MCF 10A (cell line): ENCODE measurements at regions not wholly inside any gene's neighbourhood (a gene's known extent, or its start where the extent isn't known, plus 50 kb on each side); places are given as distances from the start of the nearest gene placed in this dataset.

Experiments
- BruUV-seq: library from RNA; stranded (reverse); fragments of 400-500 nt; replicated peaks from 2 replicates; lab custom pipeline; 2021; lab: Mats Ljungman, UMichigan
- CTCF ChIA-PET: fragments of 300-600 bp; sonication (Branson Sonifier 250); formaldehyde crosslinking; extraction: SDS; loops from one replicate; lab custom pipeline; 2021; ENCODE audit warnings: antibody characterized with exemption, inconsistent platforms; lab: Yijun Ruan, JAX
- POLR2A ChIA-PET: fragments of 300-600, 350-650 bp; sonication (Branson Sonifier 250); formaldehyde crosslinking; extraction: SDS; loops from one replicate; lab custom pipeline; 2020; ENCODE audit warnings: antibody characterized with exemption, inconsistent platforms; lab: Yijun Ruan, JAX
- DNase-seq: peaks from one replicate; pipeline ENCODE4 v3.0.0-alpha.2; 2018; ENCODE audit not compliant: unreplicated experiment
- H3K27ac Mint-ChIP-seq: one replicate; pipeline ENCODE4 v1.8.0; 2022; ENCODE audit warnings: mild to moderate bottlenecking, low read depth, mixed read lengths; ENCODE audit not compliant: unreplicated experiment
- H3K27me3 Mint-ChIP-seq: one replicate; pipeline ENCODE4 v1.8.0; 2022; ENCODE audit warnings: mixed read lengths; ENCODE audit not compliant: insufficient read depth, unreplicated experiment
- H3K36me3 Mint-ChIP-seq: one replicate; pipeline ENCODE4 v1.8.0; 2022; ENCODE audit warnings: mild to moderate bottlenecking, moderate library complexity, mixed read lengths; ENCODE audit not compliant: insufficient read depth, unreplicated experiment
- H3K4me1 Mint-ChIP-seq: one replicate; pipeline ENCODE4 v1.8.0; 2022; ENCODE audit warnings: mixed read lengths; ENCODE audit not compliant: insufficient read depth, unreplicated experiment
- H3K4me3 Mint-ChIP-seq: one replicate; pipeline ENCODE4 v1.8.0; 2022; ENCODE audit warnings: mild to moderate bottlenecking, moderate library complexity, mixed read lengths; ENCODE audit not compliant: unreplicated experiment
- H3K9me3 Mint-ChIP-seq: one replicate; pipeline ENCODE4 v1.8.0; 2022; ENCODE audit warnings: mixed read lengths; ENCODE audit not compliant: unreplicated experiment
- CTCF ChIP-seq: fragments of 200-600 bp; IDR thresholded peaks from one replicate; pipeline ENCODE4 v1.8.0; 2022; ENCODE audit warnings: antibody characterized with exemption, mild to moderate bottlenecking; ENCODE audit not compliant: unreplicated experiment
- intact Hi-C: fragments of 100-400 bp; cut with micrococcal nuclease; formaldehyde crosslinking; loops from 2 replicates; pipeline ENCODE4 v1.14.1; 2022

- no peak for TF ChIP-seq CTCF
- Mint-ChIP-seq H3K4me3 (no peak overlapping the region), H3K9me3 (peaks cover 41% of the 10 kb centered on the region), H3K27me3 (no peaks in the 10 kb centered on the region), H3K27ac (no peak overlapping the region), H3K4me1 (no peaks in the 10 kb centered on the region), H3K36me3 (no peaks in the 10 kb centered on the region)
- BruUV-seq, result no TSS peak
- POLR2A ChIA-PET, result no interaction called here
- intact Hi-C loops, result no loop called here
- CTCF ChIA-PET, result interaction anchor here (0.7 to 1.3 kb wide), 7 partner anchors 8 to 771 kb away, joined by 3 to 7 read pairs (median 4); no protein-coding TSS in a partner anchor
- DNase-seq, result peak; percentile 3
Observed at GRCh38 chr20:24160563-24161281, 172.1 kb upstream of the GGTLC1 start.

GRCh38 chr20:24158281-24158680 lies 169.7 kb upstream of the GGTLC1 start:
- Mint-ChIP-seq H3K4me3 (no peak overlapping the region), H3K9me3 (peaks cover 33% of the 10 kb centered on the region), H3K27me3 (no peaks in the 10 kb centered on the region), H3K36me3 (no peaks in the 10 kb centered on the region), H3K4me1 (no peaks in the 10 kb centered on the region), H3K27ac (no peak overlapping the region)
- intact Hi-C loops, result no loop called here
- POLR2A ChIA-PET, result no interaction called here
- TF ChIP-seq CTCF, result no peak
- BruUV-seq, result no TSS peak
- CTCF ChIA-PET, result interaction anchor here (0.7 to 1.1 kb wide), 4 partner anchors 16 to 760 kb away, joined by 3 to 5 read pairs (median 4); no protein-coding TSS in a partner anchor
- DNase-seq, result no peak

- H3K9me3 Mint-ChIP-seq, result peaks cover 30% of the 10 kb centered on the region
- no peak for TF ChIP-seq CTCF
- H3K36me3 Mint-ChIP-seq, result no peaks in the 10 kb centered on the region
- ChIA-PET CTCF (no interaction called here), POLR2A (no interaction called here)
- no peak for DNase-seq
- intact Hi-C loops, result no loop called here
- no peak overlapping the region for H3K27ac Mint-ChIP-seq
- no peaks in the 10 kb centered on the region for H3K4me1 Mint-ChIP-seq
- H3K4me3 Mint-ChIP-seq, result no peak overlapping the region
- BruUV-seq, result no TSS peak
- H3K27me3 Mint-ChIP-seq, result no peaks in the 10 kb centered on the region
Observed at GRCh38 chr20:24157213-24157612, 168.6 kb upstream of the GGTLC1 start.

- POLR2A ChIA-PET, result no interaction called here
- BruUV-seq, result no TSS peak
- CTCF ChIA-PET, result interaction anchor here (1.0 to 1.1 kb wide), 2 partner anchors 7 to 1243 kb away, joined by 3 to 4 read pairs; no protein-coding TSS in a partner anchor
Observed at GRCh38 chr20:24153101-24154040, 164.8 kb upstream of the GGTLC1 start.

More at GRCh38 chr20:24153101-24154040, 164.8 kb upstream of the GGTLC1 start:
- H3K9me3 Mint-ChIP-seq, result peaks cover 45% of the 10 kb centered on the region
- no peak overlapping the region for H3K4me3 Mint-ChIP-seq
- DNase-seq, result no peak
- H3K4me1 Mint-ChIP-seq, result no peaks in the 10 kb centered on the region
- TF ChIP-seq CTCF, result no peak
- no peaks in the 10 kb centered on the region for H3K36me3 Mint-ChIP-seq
- intact Hi-C loops, result no loop called here
- no peaks in the 10 kb centered on the region for H3K27me3 Mint-ChIP-seq
- no peak overlapping the region for H3K27ac Mint-ChIP-seq
